ENCODE measurements at regions not wholly inside any gene's neighbourhood (a gene's known extent, or its start where the extent isn't known, plus 50 kb on each side); places are given as distances from the start of the nearest gene placed in this dataset.

- no peak for TF ChIP-seq CTCF (conservative IDR thresholded peaks at IDR 0.05)
- no peak overlapping the region for H3K4me2 ChIP-seq (ENCODE audit: insufficient read depth, insufficient read length, low read length)
- no peak overlapping the region for H2BK120ac ChIP-seq (ENCODE audit: low read depth, low read length, poor library complexity, severe bottlenecking)
- H3T11ph ChIP-seq (ENCODE audit: low read length) = no peak overlapping the region
- H3K4me1 Mint-ChIP-seq = no peaks in the 10 kb centered on the region
- H3K9me3 Mint-ChIP-seq = no peaks in the 10 kb centered on the region
- no peak overlapping the region for H2BK20ac ChIP-seq (ENCODE audit: low read depth, low read length, poor library complexity, severe bottlenecking)
- H3K18ac ChIP-seq (ENCODE audit: insufficient read length, low read depth, low read length) = no peak overlapping the region
- no peak overlapping the region for H3K9ac ChIP-seq (ENCODE audit: extremely low read depth, insufficient read length, low read length)
- no peak for DNase-seq
- H3K27ac Mint-ChIP-seq = no peak overlapping the region
- WGBS (ENCODE audit: extremely low coverage, insufficient read length, low lambda C conversion rate) = no CpG with 5 or more reads among the region's 1 CpG
- no peak overlapping the region for H3K56ac ChIP-seq (ENCODE audit: insufficient read length, low read depth, low read length)
- no peak overlapping the region for H4K8ac ChIP-seq (replicated peaks; ENCODE audit: insufficient read length, low read depth, low read length)
- H4K91ac ChIP-seq (ENCODE audit: insufficient read length, low read depth, low read length) = no peak overlapping the region
- no peaks in the 10 kb centered on the region for H3K4me1 ChIP-seq (ENCODE audit: insufficient read depth, low read length)
- H3K36me3 Mint-ChIP-seq (ENCODE audit: insufficient read depth in 1 of 3, low read depth in 3 of 3) = no peaks in the 10 kb centered on the region
- no peak overlapping the region for H2AK5ac ChIP-seq (ENCODE audit: insufficient read length, low read length)
- no peak overlapping the region for H3K23ac ChIP-seq (ENCODE audit: insufficient read length, low read depth, low read length)
- no peak overlapping the region for H3K4ac ChIP-seq (ENCODE audit: low read depth, low read length)
- H4K5ac ChIP-seq (ENCODE audit: insufficient read length, low read depth, low read length) = no peak overlapping the region
- H3K27me3 Mint-ChIP-seq (ENCODE audit: low read depth) = no peaks in the 10 kb centered on the region
- H3K9me3 ChIP-seq (ENCODE audit: control insufficient read depth, low read depth, low read length) = no peaks in the 10 kb centered on the region
- no peak overlapping the region for H2BK15ac ChIP-seq (ENCODE audit: low read depth, low read length)
- no peaks in the 10 kb centered on the region for H4K20me1 ChIP-seq (ENCODE audit: control insufficient read depth, insufficient read depth, insufficient read length)
- H2BK12ac ChIP-seq (ENCODE audit: insufficient read length, low read depth, low read length) = no peak overlapping the region
- H3K79me1 ChIP-seq (ENCODE audit: insufficient read depth, low read depth, low read length, poor library complexity, severe bottlenecking) = no peaks in the 10 kb centered on the region
- H3K27ac ChIP-seq (ENCODE audit: insufficient read length, low read depth, low read length) = no peak overlapping the region
- no peak overlapping the region for H3K4me3 Mint-ChIP-seq
- H2AFZ ChIP-seq (ENCODE audit: low read length) = no peak overlapping the region
- H2BK5ac ChIP-seq (ENCODE audit: insufficient read length, low read length) = no peak overlapping the region
- no peaks in the 10 kb centered on the region for H3K23me2 ChIP-seq (ENCODE audit: insufficient read length, low read depth, low read length, poor library complexity, severe bottlenecking)
- no peaks in the 10 kb centered on the region for H3K79me2 ChIP-seq (ENCODE audit: insufficient read depth, low read length)
- H3K27me3 ChIP-seq (ENCODE audit: insufficient read depth, low read length) = no peaks in the 10 kb centered on the region
- no peak overlapping the region for H3K14ac ChIP-seq (ENCODE audit: insufficient read depth, low read length)
Measured at GRCh38 chr9:115997923-115998322, 155.7 kb upstream of the PAPPA start.
